Endometrial microvascular endothelial cells (primary cell): ENCODE measurements at regions not wholly inside any gene's neighbourhood (a gene's known extent, or its start where the extent isn't known, plus 50 kb on each side); places are given as distances from the start of the nearest gene placed in this dataset.
"Not testable (repeated sequence)": the region's sequence is repeated elsewhere in the genome, so short reads cannot be mapped to it uniquely, and the experiment has no call there.

Experiments
- in situ Hi-C: cut with HindIII; loops from 2 replicates; pipeline ENCODE4 v1.10.0; 2017; ENCODE audit warnings: low sequenced_read_pairs, low pct_unique_long_range_greater_than_20kb; ENCODE audit errors: inconsistent ontology term

GRCh38 chr17:27944546-27945332, 51.6 kb upstream of the LYRM9 start:
- in situ Hi-C loops: no loop called here

- in situ Hi-C loops: no loop called here
Observed at GRCh38 chr17:27945333-27945616, 52.1 kb upstream of the LYRM9 start.

GRCh38 chr17:27945953-27946352, 52.8 kb upstream of the LYRM9 start:
- in situ Hi-C loops: no loop called here

GRCh38 chr17:27946513-27946912, 53.3 kb upstream of the LYRM9 start:
- in situ Hi-C loops: no loop called here

- in situ Hi-C loops: no loop called here
Observed at GRCh38 chr17:27947005-27947406, 53.8 kb upstream of the LYRM9 start.

GRCh38 chr17:27949304-27949703, 56.1 kb upstream of the LYRM9 start:
- in situ Hi-C loops: no loop called here

GRCh38 chr17:27950225-27950624, 57.1 kb upstream of the LYRM9 start:
- in situ Hi-C loops: not testable (repeated sequence)

GRCh38 chr17:27950995-27951394, 57.8 kb upstream of the LYRM9 start:
- in situ Hi-C loops: no loop called here

GRCh38 chr17:27951872-27952271, 58.7 kb upstream of the LYRM9 start:
- in situ Hi-C loops: no loop called here

GRCh38 chr17:27952366-27952765, 59.2 kb upstream of the LYRM9 start:
- in situ Hi-C loops: no loop called here

- in situ Hi-C loops: no loop called here
Observed at GRCh38 chr17:27954548-27955495, 61.7 kb upstream of the LYRM9 start.

GRCh38 chr17:27956601-27957445, 63.7 kb upstream of the LYRM9 start:
- in situ Hi-C loops: no loop called here

- in situ Hi-C loops: not testable (repeated sequence)
Observed at GRCh38 chr17:27957446-27957793, 64.3 kb upstream of the LYRM9 start.

GRCh38 chr17:27958708-27959381, 65.7 kb upstream of the LYRM9 start:
- in situ Hi-C loops: no loop called here

- in situ Hi-C loops: no loop called here
Observed at GRCh38 chr17:27959382-27959709, 66.2 kb upstream of the LYRM9 start.

- in situ Hi-C loops: no loop called here
Observed at GRCh38 chr17:27960183-27960849, 67.2 kb upstream of the LYRM9 start.

- in situ Hi-C loops: not testable (repeated sequence)
Observed at GRCh38 chr17:27962581-27962980, 69.4 kb upstream of the LYRM9 start.

GRCh38 chr17:27965224-27965623, 72.1 kb upstream of the LYRM9 start:
- in situ Hi-C loops: no loop called here
